DND-41 (cell line): ENCODE measurements at regions not wholly inside any gene's neighbourhood (a gene's known extent, or its start where the extent isn't known, plus 50 kb on each side); places are given as distances from the start of the nearest gene placed in this dataset.
A peak's percentile ranks its signal among the peaks of the same experiment; 100 is the strongest.

Source experiments
- ATAC-seq: fragments of 200-7000 bp; cut with Tn5 transposase; 3 replicates; pipeline ENCODE4 v1.9.1; 2021; ENCODE audit warnings: low read depth; ENCODE audit not compliant: insufficient read depth
- DNase-seq: peaks from one replicate; pipeline ENCODE4 v3.0.0-alpha.2; 2020
- H2AFZ ChIP-seq: 2 replicates; pipeline ENCODE4 v1.6.0; 2012; ENCODE audit warnings: low read depth, low read length
- H3K27ac ChIP-seq: 2 replicates; pipeline ENCODE4 v1.5.1; 2012; ENCODE audit warnings: low read length, inconsistent platforms
- H3K27me3 ChIP-seq: fragments of 200-600 bp; sonication (generic); 2 replicates; pipeline ENCODE4 v1.6.0; 2012; ENCODE audit warnings: low read length, mild to moderate bottlenecking, inconsistent platforms; ENCODE audit not compliant: insufficient read depth, poor library complexity
- H3K36me3 ChIP-seq: 2 replicates; pipeline ENCODE4 v1.5.1; 2012; ENCODE audit warnings: low read length, inconsistent platforms; ENCODE audit not compliant: insufficient read depth
- H3K4me1 ChIP-seq: 2 replicates; pipeline ENCODE4 v1.5.1; 2012; ENCODE audit warnings: mild to moderate bottlenecking, low read length; ENCODE audit not compliant: insufficient read depth
- H3K4me2 ChIP-seq: 2 replicates; pipeline ENCODE4 v1.6.0; 2012; ENCODE audit warnings: mild to moderate bottlenecking, moderate library complexity, low read length, inconsistent platforms; ENCODE audit not compliant: insufficient read depth
- H3K4me3 ChIP-seq, 2 experiments: fragments of 200-600 bp in 1 of 2; shearing (Covaris generic) in 1 of 2; 2 replicates each; pipeline ENCODE4 v1.5.1; 2012 to 2016; ENCODE audit warnings: inconsistent platforms in 2 of 2, low read length in 2 of 2, mild to moderate bottlenecking in 2 of 2, low read depth in 1 of 2, moderate library complexity in 1 of 2
- H3K79me2 ChIP-seq: 2 replicates; pipeline ENCODE4 v1.6.0; 2012; ENCODE audit warnings: low read length, inconsistent platforms; ENCODE audit not compliant: insufficient read depth
- H3K9ac ChIP-seq: 2 replicates; pipeline ENCODE4 v1.6.0; 2012; ENCODE audit warnings: low read depth, mild to moderate bottlenecking, inconsistent platforms, low read length, moderate library complexity
- H3K9me3 ChIP-seq: 2 replicates; pipeline ENCODE4 v1.5.1; 2012; ENCODE audit warnings: low read length, moderate library complexity, mild to moderate bottlenecking, inconsistent platforms; ENCODE audit not compliant: insufficient read depth, severe bottlenecking
- H4K20me1 ChIP-seq: 2 replicates; pipeline ENCODE4 v1.6.0; 2012; ENCODE audit warnings: low read length; ENCODE audit not compliant: insufficient read depth
- EZH2 ChIP-seq: IDR thresholded peaks from 3 replicates; pipeline ENCODE4 v1.6.1; 2012; ENCODE audit warnings: borderline replicate concordance, low read depth, mild to moderate bottlenecking, moderate library complexity, low read length, inconsistent platforms; ENCODE audit not compliant: severe bottlenecking
- TF ChIP-seq, protein P1 (sequence below): IDR thresholded peaks from 2 replicates; pipeline ENCODE4 v1.5.1; 2012; ENCODE audit warnings: borderline replicate concordance, low read length, moderate library complexity, mild to moderate bottlenecking; ENCODE audit not compliant: poor library complexity, severe bottlenecking; ENCODE audit errors: extremely low read depth

- peaks cover 70% of the 10 kb centered on the region for H3K4me1 ChIP-seq
Observed at GRCh38 chr1:98403963-98404480, 257.5 kb upstream of the SNX7 start.

DNA sequence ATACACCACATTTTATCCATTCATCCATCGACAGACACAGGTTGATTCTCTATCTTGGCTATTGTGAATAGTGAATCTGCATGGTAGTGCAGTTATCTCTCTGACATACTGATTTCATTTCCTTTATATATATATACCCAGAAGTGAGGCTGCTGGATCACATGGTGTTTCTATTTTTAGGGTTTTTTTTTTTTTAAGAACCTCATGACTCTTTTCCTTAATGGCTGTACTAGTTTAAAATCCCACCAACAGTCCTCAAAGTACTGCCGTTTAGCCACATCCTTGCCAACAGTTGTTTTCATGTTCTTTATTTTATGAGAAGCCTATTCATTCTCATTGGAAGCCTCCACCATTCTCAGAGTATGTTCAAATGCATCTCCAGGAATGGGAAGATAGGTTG is 258.7 kb upstream of the SNX7 start:
- Histone ChIP-seq H3K27me3 (no peaks in the 10 kb centered on the region), H3K9ac (peak overlapping the region; percentile 49), H3K4me1 (peaks cover 82% of the 10 kb centered on the region), H3K4me2 (peak overlapping the region; percentile 43), H3K79me2 (no peaks in the 10 kb centered on the region), H3K36me3 (no peaks in the 10 kb centered on the region), H2AFZ (no peak overlapping the region), H3K9me3 (no peaks in the 10 kb centered on the region), H3K4me3 (0 out of 4 replicates have a peak overlapping the region, but pooled peaks of 1 of the 2 experiments have one; percentile 1), H3K27ac (peak overlapping the region; percentile 91), H4K20me1 (no peaks in the 10 kb centered on the region)
- ATAC-seq: peak; percentile 76
- no peak for TF ChIP-seq EZH2
- TF ChIP-seq, protein P1, sequence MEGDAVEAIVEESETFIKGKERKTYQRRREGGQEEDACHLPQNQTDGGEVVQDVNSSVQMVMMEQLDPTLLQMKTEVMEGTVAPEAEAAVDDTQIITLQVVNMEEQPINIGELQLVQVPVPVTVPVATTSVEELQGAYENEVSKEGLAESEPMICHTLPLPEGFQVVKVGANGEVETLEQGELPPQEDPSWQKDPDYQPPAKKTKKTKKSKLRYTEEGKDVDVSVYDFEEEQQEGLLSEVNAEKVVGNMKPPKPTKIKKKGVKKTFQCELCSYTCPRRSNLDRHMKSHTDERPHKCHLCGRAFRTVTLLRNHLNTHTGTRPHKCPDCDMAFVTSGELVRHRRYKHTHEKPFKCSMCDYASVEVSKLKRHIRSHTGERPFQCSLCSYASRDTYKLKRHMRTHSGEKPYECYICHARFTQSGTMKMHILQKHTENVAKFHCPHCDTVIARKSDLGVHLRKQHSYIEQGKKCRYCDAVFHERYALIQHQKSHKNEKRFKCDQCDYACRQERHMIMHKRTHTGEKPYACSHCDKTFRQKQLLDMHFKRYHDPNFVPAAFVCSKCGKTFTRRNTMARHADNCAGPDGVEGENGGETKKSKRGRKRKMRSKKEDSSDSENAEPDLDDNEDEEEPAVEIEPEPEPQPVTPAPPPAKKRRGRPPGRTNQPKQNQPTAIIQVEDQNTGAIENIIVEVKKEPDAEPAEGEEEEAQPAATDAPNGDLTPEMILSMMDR: no peak
- DNase-seq: peak; percentile 63

More at GRCh38 chr1:98403963-98404480, 257.5 kb upstream of the SNX7 start:
- Histone ChIP-seq H3K4me3 (no peak overlapping the region), H3K27me3 (no peaks in the 10 kb centered on the region), H2AFZ (peak overlapping the region; percentile 61), H3K9ac (peak overlapping the region; percentile 49), H4K20me1 (no peaks in the 10 kb centered on the region), H3K9me3 (no peaks in the 10 kb centered on the region), H3K4me2 (peak overlapping the region; percentile 43), H3K27ac (peak overlapping the region; percentile 91), H3K36me3 (no peaks in the 10 kb centered on the region), H3K79me2 (no peaks in the 10 kb centered on the region)
- ATAC-seq (no peak), DNase-seq (peak; percentile 20)
- TF ChIP-seq, protein P1: no peak
- TF ChIP-seq EZH2: no peak

- Histone ChIP-seq H4K20me1 (no peaks in the 10 kb centered on the region), H3K4me2 (no peak overlapping the region), H3K79me2 (no peaks in the 10 kb centered on the region), H3K9me3 (no peaks in the 10 kb centered on the region), H3K36me3 (no peaks in the 10 kb centered on the region), H2AFZ (no peak overlapping the region), H3K4me3 (no peak overlapping the region), H3K4me1 (peaks cover 76% of the 10 kb centered on the region), H3K9ac (no peak overlapping the region), H3K27ac (peak overlapping the region; percentile 91), H3K27me3 (no peaks in the 10 kb centered on the region)
- DNase-seq (no peak), ATAC-seq (no peak)
- TF ChIP-seq, protein P1: no peak
- TF ChIP-seq EZH2: no peak
Observed at GRCh38 chr1:98400446-98400845, 261.1 kb upstream of the SNX7 start.
